ENCODE measurements at regions not wholly inside any gene's neighbourhood (a gene's known extent, or its start where the extent isn't known, plus 50 kb on each side); places are given as distances from the start of the nearest gene placed in this dataset.
"Not testable (repeated sequence)": the region's sequence is repeated elsewhere in the genome, so short reads cannot be mapped to it uniquely, and the experiment has no call there.

- DNase-seq (ENCODE audit: extremely low spot score), result no peak
- no peak for TF ChIP-seq PKNOX1 (IDR thresholded peaks at IDR 0.05)
- no peak for TF ChIP-seq FOXK2 (IDR thresholded peaks at IDR 0.05)
- no peak for TF ChIP-seq ELF4 (IDR thresholded peaks at IDR 0.05)
- TF ChIP-seq FOXA1 (IDR thresholded peaks at IDR 0.05), result no peak
- TF ChIP-seq SP1 (IDR thresholded peaks at IDR 0.05), result no peak
- TF ChIP-seq TARDBP (IDR thresholded peaks at IDR 0.05), result no peak
- no peak for TF ChIP-seq LEF1 (IDR thresholded peaks at IDR 0.05; ENCODE audit: borderline replicate concordance)
- TF ChIP-seq CTBP1 (IDR thresholded peaks at IDR 0.05; ENCODE audit: borderline replicate concordance), result no peak
- no peak for TF ChIP-seq FOXM1 (IDR thresholded peaks at IDR 0.05; ENCODE audit: borderline replicate concordance)
- no peak for TF ChIP-seq L3MBTL2 (conservative IDR thresholded peaks at IDR 0.05)
- no peak for TF ChIP-seq ARNT (IDR thresholded peaks at IDR 0.05)
- no peak for TF ChIP-seq ZNF384 (IDR thresholded peaks at IDR 0.05)
- TF ChIP-seq BHLHE40 (IDR thresholded peaks at IDR 0.05; ENCODE audit: borderline replicate concordance), result no peak
- TF ChIP-seq SUZ12 (IDR thresholded peaks at IDR 0.05), result no peak
- no peak for TF ChIP-seq NFRKB (IDR thresholded peaks at IDR 0.05)
- no peak for TF ChIP-seq HDGF (IDR thresholded peaks at IDR 0.05; ENCODE audit: borderline replicate concordance)
- CTCF ChIA-PET, result no interaction called here
- POLR2A ChIA-PET, result no interaction called here
Observed at GRCh38 chr11:98710986-98711385, 309.8 kb upstream of the CNTN5 start.

- TF ChIP-seq FOXM1 (IDR thresholded peaks at IDR 0.05; ENCODE audit: borderline replicate concordance), result no peak
- no peak for TF ChIP-seq HDGF (IDR thresholded peaks at IDR 0.05; ENCODE audit: borderline replicate concordance)
- CTCF ChIA-PET, result no interaction called here
Observed at GRCh38 chr11:98720951-98721350, 299.8 kb upstream of the CNTN5 start.

GRCh38 chr11:98725471-98725870 is 295.3 kb upstream of the CNTN5 start:
- ChIA-PET CTCF (no interaction called here), POLR2A (no interaction called here)
- DNase-seq (ENCODE audit: extremely low spot score), result no peak
- TF ChIP-seq NFRKB (IDR thresholded peaks at IDR 0.05), result no peak
- TF ChIP-seq HDGF (IDR thresholded peaks at IDR 0.05; ENCODE audit: borderline replicate concordance), result no peak
- no peak for TF ChIP-seq FOXK2 (IDR thresholded peaks at IDR 0.05)
- no peak for TF ChIP-seq L3MBTL2 (conservative IDR thresholded peaks at IDR 0.05)
- TF ChIP-seq SP1 (IDR thresholded peaks at IDR 0.05), result no peak
- no peak for TF ChIP-seq TARDBP (IDR thresholded peaks at IDR 0.05)
- no peak for TF ChIP-seq FOXM1 (IDR thresholded peaks at IDR 0.05; ENCODE audit: borderline replicate concordance)
- TF ChIP-seq SUZ12 (IDR thresholded peaks at IDR 0.05), result no peak
- no peak for TF ChIP-seq FOXA1 (IDR thresholded peaks at IDR 0.05)
- no peak for TF ChIP-seq PKNOX1 (IDR thresholded peaks at IDR 0.05)
- TF ChIP-seq CTBP1 (IDR thresholded peaks at IDR 0.05; ENCODE audit: borderline replicate concordance), result no peak
- no peak for TF ChIP-seq ZNF384 (IDR thresholded peaks at IDR 0.05)
- TF ChIP-seq LEF1 (IDR thresholded peaks at IDR 0.05; ENCODE audit: borderline replicate concordance), result no peak
- no peak for TF ChIP-seq ELF4 (IDR thresholded peaks at IDR 0.05)
- TF ChIP-seq BHLHE40 (IDR thresholded peaks at IDR 0.05; ENCODE audit: borderline replicate concordance), result no peak
- TF ChIP-seq ARNT (IDR thresholded peaks at IDR 0.05), result no peak

More at GRCh38 chr11:98720951-98721350, 299.8 kb upstream of the CNTN5 start:
- POLR2A ChIA-PET, result no interaction called here
- no peak for DNase-seq (ENCODE audit: extremely low spot score)

GRCh38 chr11:98728421-98728820 is 292.3 kb upstream of the CNTN5 start:
- TF ChIP-seq PKNOX1 (IDR thresholded peaks at IDR 0.05) (no peak), ZNF384 (IDR thresholded peaks at IDR 0.05) (no peak), FOXM1 (IDR thresholded peaks at IDR 0.05; ENCODE audit: borderline replicate concordance) (no peak), BHLHE40 (IDR thresholded peaks at IDR 0.05; ENCODE audit: borderline replicate concordance) (no peak)
- POLR2A ChIA-PET, result no interaction called here
- CTCF ChIA-PET, result no interaction called here
- no peak for DNase-seq (ENCODE audit: extremely low spot score)

GRCh38 chr11:98729118-98729517 is 291.6 kb upstream of the CNTN5 start:
- ChIA-PET CTCF (no interaction called here), POLR2A (no interaction called here)
- TF ChIP-seq TARDBP (IDR thresholded peaks at IDR 0.05), result no peak
- no peak for TF ChIP-seq PKNOX1 (IDR thresholded peaks at IDR 0.05)
- TF ChIP-seq NFRKB (IDR thresholded peaks at IDR 0.05), result no peak
- no peak for TF ChIP-seq LEF1 (IDR thresholded peaks at IDR 0.05; ENCODE audit: borderline replicate concordance)
- no peak for TF ChIP-seq FOXM1 (IDR thresholded peaks at IDR 0.05; ENCODE audit: borderline replicate concordance)
- TF ChIP-seq ELF4 (IDR thresholded peaks at IDR 0.05), result no peak
- no peak for TF ChIP-seq BHLHE40 (IDR thresholded peaks at IDR 0.05; ENCODE audit: borderline replicate concordance)
- TF ChIP-seq SP1 (IDR thresholded peaks at IDR 0.05), result no peak
- TF ChIP-seq FOXK2 (IDR thresholded peaks at IDR 0.05), result no peak
- TF ChIP-seq L3MBTL2 (conservative IDR thresholded peaks at IDR 0.05), result no peak
- TF ChIP-seq CTBP1 (IDR thresholded peaks at IDR 0.05; ENCODE audit: borderline replicate concordance), result no peak
- no peak for TF ChIP-seq HDGF (IDR thresholded peaks at IDR 0.05; ENCODE audit: borderline replicate concordance)
- TF ChIP-seq ZNF384 (IDR thresholded peaks at IDR 0.05), result no peak
- no peak for DNase-seq (ENCODE audit: extremely low spot score)

GRCh38 chr11:98732947-98733346 is 287.8 kb upstream of the CNTN5 start:
- no peak for TF ChIP-seq BHLHE40 (IDR thresholded peaks at IDR 0.05; ENCODE audit: borderline replicate concordance)
- TF ChIP-seq TARDBP (IDR thresholded peaks at IDR 0.05), result no peak
- TF ChIP-seq L3MBTL2 (conservative IDR thresholded peaks at IDR 0.05), result no peak
- TF ChIP-seq ARNT (IDR thresholded peaks at IDR 0.05), result no peak
- POLR2A ChIA-PET, result no interaction called here
- DNase-seq (ENCODE audit: extremely low spot score), result no peak
- CTCF ChIA-PET, result interaction anchor here (0.6 kb wide), 1 partner anchor 1354 kb away, joined by 4 read pairs; no protein-coding TSS in a partner anchor

- POLR2A ChIA-PET; CTCF ChIA-PET; DNase-seq (ENCODE audit: extremely low spot score): not testable (repeated sequence)
Observed at GRCh38 chr11:98733378-98733777, 287.4 kb upstream of the CNTN5 start.
